Fibroblast of villous mesenchyme (primary cell): ENCODE measurements at regions not wholly inside any gene's neighbourhood (a gene's known extent, or its start where the extent isn't known, plus 50 kb on each side); places are given as distances from the start of the nearest gene placed in this dataset.

Experiments
- DNase-seq: peaks from one replicate; pipeline ENCODE4 v3.0.0-alpha.2; 2010; ENCODE audit warnings: low read depth
- H3K4me3 ChIP-seq: 2 replicates; pipeline ENCODE4 v1.5.1; 2011; ENCODE audit warnings: low read depth, mild to moderate bottlenecking, low read length
- TF ChIP-seq, protein P1 (sequence below): IDR thresholded peaks from 2 replicates; pipeline ENCODE4 v1.5.1; 2012; ENCODE audit warnings: low read depth, mild to moderate bottlenecking, low read length; ENCODE audit not compliant: insufficient read depth

DNA sequence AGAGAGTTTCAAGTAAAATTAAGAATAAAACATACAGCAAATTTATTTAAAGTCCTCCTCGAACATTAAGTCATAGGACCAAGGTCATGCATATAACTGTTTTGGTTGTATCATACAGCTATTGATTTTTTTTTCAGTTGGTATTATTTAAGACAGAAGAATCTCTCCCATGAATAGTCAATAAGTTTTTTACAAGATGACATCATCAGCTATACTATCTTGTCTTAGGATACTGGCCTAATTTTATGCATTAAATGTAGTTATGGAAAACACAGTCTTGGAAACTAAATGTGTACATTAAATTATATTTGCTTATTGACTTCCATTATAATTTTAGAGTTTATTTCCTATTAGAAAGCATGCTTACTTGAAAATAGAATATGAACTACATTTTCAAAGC, 755.9 kb downstream of the PCDH19 start:
- no peak for DNase-seq
- H3K4me3 ChIP-seq: no peak overlapping the region
- TF ChIP-seq, protein P1, sequence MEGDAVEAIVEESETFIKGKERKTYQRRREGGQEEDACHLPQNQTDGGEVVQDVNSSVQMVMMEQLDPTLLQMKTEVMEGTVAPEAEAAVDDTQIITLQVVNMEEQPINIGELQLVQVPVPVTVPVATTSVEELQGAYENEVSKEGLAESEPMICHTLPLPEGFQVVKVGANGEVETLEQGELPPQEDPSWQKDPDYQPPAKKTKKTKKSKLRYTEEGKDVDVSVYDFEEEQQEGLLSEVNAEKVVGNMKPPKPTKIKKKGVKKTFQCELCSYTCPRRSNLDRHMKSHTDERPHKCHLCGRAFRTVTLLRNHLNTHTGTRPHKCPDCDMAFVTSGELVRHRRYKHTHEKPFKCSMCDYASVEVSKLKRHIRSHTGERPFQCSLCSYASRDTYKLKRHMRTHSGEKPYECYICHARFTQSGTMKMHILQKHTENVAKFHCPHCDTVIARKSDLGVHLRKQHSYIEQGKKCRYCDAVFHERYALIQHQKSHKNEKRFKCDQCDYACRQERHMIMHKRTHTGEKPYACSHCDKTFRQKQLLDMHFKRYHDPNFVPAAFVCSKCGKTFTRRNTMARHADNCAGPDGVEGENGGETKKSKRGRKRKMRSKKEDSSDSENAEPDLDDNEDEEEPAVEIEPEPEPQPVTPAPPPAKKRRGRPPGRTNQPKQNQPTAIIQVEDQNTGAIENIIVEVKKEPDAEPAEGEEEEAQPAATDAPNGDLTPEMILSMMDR: no peak

DNA sequence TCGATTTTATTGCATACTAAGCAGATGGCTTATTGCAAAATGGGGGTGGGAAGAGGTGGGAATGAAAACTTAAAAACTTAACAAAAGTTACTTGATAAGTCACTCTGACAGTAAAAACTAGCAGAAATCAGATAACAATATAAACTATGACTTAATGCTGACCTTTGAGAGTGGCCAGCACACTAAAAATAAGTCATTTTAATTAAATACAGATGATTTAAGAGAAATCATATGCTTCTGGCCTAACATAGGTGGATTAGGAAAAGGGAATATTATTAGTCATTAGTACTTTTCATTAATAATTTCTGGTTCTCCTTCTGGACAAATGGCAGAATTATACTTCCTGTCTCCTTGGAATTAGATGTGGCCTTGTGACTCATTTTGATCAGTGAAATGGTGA, 756.7 kb downstream of the PCDH19 start:
- TF ChIP-seq, protein P1: no peak
- no peak for DNase-seq
- H3K4me3 ChIP-seq: no peak overlapping the region

DNA sequence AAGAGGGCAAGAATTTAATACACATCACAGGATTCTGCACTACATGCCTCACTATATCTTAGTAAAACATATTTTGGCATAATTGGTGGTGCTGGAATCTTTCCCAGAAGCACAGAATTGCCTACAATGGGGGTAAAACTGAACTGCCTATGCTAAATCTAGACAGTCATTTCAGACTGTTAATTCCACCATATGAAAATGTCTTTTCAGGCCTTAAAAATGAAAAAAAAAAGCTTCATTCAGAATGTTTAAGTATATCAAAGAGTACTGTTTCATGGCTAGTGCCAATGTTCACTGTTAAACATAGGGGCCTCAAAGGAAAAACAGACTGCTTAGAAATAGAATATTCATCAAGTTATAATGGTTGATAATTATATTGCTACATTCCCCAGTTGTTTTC, 797.0 kb downstream of the PCDH19 start:
- H3K4me3 ChIP-seq: no peak overlapping the region
- TF ChIP-seq, protein P1: no peak

DNA sequence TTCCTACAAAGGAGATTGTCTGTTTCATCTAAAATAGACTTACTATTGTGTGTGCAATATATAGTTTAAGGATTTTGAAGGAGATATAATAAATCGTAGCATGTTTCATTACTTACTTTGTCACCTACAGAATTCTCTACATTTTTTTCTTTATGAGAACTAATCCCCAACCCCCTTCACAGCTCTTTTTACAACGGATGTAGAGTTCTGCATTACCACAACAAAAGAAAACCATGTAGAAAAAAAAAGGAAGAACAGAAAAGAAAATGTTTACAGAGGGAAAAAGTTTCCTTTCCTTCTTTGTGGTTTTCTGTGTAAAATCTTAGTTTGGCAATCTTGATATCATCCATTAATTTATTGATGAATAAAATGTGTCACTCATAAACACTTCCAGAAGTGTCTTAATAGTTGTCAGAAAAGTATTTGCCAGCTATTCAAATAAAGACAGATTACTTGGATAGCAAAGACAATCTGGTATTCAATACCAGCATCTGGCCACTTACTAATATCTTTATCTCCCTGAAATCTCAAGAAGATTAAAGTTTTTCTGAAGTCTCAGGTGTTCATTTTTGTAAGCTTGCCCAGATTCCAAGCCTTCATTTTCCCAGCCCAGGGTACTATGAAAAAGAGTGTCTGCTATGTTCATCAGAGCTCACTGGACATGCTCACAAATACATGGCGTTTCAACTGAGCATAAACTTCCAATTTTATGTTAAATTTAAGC, 806.8 kb downstream of the PCDH19 start:
- no peak for DNase-seq
- TF ChIP-seq, protein P1: no peak
- no peak overlapping the region for H3K4me3 ChIP-seq

More for the DNA sequence above, 797.0 kb downstream of the PCDH19 start:
- no peak for DNase-seq

DNA sequence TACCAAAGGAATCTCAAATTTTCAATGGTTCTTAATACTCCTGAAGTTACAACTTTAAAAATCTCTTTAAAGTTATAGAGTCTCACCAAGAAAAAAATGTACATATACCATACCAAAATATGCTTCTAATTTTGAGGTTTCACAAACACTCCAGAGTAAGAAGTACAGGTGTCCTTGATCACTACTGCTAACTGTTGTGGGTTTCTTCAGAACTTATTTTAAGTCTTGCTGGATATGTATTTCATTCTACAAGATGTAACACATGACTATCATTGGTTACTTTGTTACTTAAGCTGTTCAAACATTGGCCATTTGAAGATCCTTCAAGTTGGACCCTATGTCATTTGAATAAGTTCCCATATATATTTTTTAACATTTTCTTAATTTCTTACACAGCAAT, 808.0 kb downstream of the PCDH19 start:
- no peak for DNase-seq
- TF ChIP-seq, protein P1: no peak
- no peak overlapping the region for H3K4me3 ChIP-seq

DNA sequence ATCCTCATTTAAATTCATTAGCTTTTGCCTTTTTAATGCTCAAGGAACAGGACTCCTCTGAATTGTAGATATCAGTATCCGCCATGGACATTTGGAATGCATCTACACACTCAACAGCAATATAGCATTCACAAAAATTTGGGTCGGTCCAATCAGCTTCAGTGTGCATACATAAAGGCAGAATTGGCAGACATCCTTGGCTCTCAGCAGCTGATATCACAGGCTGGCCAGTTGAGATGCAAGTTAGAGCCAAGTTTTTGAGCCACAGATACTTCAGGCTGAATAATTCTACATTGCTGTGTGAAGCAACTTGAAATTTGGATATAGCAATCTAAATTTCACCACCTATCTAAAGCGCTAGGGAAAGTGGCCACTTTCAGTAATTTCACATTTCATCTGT, 821.1 kb downstream of the PCDH19 start:
- TF ChIP-seq, protein P1: no peak
- DNase-seq: no peak
- H3K4me3 ChIP-seq: no peak overlapping the region

DNA sequence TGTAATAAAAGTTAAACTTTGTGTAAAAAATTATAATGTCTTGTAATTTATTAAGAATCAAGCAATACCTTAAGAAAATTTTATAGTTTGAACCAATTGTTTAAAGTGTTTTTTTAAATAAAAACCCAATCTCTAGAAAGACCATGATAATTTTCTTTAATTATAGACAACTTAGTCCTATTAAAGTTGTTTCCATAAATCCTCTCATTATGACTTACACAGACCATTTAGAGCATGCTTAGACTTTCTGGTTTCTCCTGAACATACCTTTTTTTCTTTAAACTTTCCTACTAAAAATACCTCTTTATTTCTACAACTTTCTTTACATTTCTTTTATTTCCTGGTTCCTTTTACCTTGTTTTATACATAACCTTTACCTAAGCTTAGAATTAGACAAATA, 837.4 kb downstream of the PCDH19 start:
- DNase-seq: no peak
- TF ChIP-seq, protein P1: no peak
- no peak overlapping the region for H3K4me3 ChIP-seq
